GM19397 (cell line): ENCODE measurements at regions not wholly inside any gene's neighbourhood (a gene's known extent, or its start where the extent isn't known, plus 50 kb on each side); places are given as distances from the start of the nearest gene placed in this dataset.

Experiments used
- ATAC-seq: cut with Tn5 transposase; IDR thresholded peaks from one replicate; pipeline ENCODE4 v1.9.1; 2021; ENCODE audit warnings: mild to moderate bottlenecking, moderate library complexity; ENCODE audit not compliant: unreplicated experiment

DNA sequence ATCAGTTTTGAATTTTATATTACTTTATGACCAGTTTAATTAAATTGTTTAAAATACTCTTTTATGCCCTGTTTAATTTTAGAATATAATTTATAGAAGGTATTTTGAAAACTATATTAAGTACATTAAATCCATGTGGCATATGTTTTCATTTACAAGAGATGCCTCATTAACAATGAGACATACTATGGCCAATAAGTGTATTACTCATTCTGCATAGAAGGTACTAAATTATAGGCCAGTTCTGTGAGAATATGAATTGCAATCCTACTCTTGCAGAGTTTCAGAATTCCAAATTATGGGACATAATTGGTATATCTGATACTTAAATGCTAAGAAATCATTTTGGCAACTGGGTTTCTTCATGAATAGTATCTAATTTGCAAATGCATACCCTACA lies 951.1 kb downstream of the FAT4 start:
- ATAC-seq = no peak

DNA sequence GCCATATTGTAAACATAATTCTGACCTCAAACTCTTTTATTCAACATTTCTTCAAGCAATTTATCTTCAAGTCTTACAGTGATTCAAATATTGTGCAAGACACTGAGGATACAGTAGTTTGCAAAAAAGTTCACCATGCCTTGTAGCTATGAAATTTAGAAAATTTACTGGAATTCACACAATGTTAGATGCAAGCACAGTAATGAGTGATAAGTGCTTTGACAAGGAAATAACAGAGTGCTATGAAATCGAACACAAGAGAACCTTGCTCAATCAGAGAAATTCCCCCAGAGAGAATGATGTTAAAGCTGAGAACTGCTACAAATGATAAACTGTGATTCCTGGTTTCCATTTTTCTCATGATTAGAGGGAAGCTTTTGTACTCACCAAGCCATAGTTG lies 952.9 kb downstream of the FAT4 start:
- ATAC-seq = no peak

DNA sequence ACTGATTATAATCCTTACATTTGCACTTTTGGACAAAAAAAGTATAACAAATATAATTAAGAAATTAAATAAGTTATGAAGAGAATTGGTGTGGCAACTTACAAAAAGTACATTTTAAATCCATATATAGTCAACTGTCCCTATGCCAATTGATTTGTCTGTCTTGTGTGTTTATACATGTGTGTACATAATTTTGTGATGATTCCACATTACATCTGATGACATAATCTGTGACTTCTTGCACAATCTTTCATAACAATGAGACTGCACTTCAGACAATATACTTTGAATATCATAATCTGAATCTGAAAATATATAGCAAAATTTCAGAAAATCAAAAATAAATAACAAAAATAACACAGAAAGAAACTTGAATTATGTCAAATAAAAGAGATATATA lies 953.4 kb downstream of the FAT4 start:
- no peak for ATAC-seq

DNA sequence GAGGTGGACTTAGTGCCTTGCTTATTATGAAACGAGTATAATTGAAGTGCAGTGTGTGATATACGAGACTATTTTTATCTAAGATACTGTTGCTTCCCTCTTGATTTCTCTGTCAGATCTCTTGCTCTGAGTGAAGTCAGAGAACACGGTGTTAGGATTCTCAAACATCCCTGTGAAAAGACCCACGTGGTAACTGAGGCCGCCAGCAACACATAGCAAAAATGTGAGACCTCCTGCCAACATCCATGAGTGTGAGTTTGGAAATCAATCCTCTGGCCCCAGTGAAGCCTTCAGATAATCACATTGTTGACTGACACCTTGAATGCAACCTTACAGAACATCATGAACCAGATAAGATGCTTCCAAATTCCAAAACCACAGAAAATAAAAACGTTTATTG lies 954.4 kb downstream of the FAT4 start:
- no peak for ATAC-seq

DNA sequence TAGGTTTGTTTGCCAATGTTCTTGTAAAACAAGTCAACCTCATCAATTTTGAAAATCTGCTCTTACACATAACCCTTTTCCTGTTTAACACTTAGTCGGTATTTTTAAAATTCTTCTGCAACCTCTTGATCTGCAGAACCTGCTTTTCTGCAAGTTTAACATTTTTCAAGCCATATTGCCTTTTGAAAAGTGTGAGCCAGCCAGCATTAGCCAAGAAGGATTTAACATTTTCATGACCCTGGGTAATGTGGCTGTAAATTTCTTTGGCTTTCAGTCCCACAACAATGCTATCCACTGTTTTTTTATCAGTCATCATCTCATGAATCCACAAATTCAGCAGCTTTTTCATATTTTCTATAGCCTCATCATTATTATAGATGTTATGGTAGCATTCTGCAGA lies 956.5 kb downstream of the FAT4 start:
- no peak for ATAC-seq

DNA sequence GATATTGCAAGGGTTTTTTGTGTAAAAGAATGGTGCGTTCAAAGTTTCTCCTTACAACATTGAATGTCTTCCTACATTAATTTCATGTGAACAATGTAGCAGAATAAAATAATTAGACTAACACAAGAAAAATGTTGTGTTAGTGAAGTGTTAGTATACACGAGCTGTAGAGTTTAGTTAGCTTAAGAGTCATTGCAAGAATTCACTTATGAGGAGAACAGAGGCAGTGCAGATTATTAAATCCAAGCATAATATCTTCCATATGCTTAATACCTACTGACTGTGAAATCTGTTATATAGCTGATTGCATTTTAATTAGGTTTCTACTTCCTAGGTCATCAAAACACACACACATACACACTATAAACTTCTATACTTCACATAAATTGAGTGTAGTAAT lies 959.0 kb downstream of the FAT4 start:
- ATAC-seq = no peak

DNA sequence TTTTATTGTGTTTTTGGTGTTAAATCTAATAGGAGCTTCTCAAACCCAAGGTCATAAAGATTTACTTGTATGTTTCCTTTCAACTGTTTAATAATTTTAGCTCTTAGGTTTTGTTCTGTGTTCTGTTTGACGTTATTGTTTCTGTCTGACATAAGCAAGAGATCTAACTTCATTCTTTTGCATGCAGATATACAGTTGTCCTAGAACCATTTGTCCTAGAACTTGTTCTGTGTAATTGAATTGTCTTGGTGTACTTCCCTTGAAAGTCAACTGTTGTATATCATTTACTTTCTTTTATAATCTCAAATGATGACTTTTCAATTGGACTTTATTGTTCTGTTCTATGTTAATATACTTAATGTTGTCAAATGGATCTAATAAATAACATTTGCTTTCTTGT lies 977.1 kb downstream of the FAT4 start:
- no peak for ATAC-seq

DNA sequence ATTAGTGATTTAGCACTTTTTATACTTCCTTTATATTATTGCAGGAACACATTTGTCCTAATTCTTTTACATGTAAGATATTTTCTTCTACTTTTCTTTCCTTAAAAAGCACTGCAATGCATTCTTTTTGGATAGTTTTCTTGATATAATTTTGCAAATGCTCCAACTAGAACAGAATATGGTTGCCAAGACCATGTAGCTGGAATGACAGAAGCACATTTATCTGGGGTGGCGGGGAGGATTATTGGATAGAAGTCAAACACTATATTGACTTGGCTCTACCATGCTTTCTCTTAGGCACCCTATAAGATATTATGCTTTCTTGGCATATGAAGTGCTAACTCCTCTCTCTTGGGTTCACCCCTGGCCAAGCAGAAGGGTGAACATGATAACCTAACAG lies 983.5 kb downstream of the FAT4 start:
- ATAC-seq = no peak

DNA sequence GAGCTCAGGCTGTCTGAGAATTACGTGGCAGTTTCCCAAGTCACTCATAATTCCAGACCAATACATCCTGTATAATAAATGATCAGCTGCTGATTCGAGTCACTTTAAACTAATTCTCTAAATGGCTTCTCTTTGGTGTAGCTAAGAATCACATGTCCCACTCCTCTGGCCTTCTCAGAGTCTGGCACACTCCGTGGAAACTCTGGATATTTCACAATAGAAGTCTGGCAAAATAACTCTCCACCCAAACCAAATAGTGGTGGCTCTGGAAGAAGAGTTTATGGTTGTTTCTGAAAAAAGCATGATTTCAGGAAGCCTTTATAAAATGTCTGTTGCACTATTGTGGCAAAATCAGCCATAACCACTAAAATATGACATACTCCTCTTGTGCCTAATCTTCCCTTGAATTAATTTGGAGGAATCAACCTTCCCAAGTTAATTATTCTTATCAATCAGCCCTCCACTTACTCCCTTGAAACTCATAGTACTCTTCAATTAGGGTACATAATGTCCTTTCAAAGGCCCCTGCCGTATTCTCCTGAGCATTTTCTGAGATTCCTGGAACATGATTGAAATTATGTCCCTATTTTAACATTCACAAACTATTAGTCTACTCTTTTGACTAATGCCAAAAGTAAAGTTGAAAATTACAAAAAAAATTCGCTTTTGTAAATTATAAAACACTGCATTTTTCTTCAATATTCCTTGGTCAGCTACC lies 991.6 kb downstream of the FAT4 start:
- ATAC-seq = no peak

DNA sequence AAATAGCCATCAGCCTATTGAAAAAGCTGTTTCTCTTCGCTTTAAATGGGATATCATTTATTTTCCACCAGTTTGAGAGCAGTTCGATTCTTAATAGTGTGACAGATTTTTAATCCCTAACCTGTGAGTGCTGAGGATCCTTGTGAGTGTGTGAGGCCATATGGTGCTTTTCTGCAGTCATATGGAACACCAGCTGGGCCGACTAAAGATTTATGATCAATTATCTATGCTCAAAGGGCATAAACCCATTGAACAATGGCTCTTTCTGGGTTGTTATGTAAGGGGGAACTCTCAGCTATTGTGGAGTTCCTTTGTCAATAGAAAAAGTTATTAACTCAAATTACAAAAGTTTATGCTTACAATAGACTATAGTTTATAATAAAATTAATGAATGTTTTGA lies 1003.6 kb downstream of the FAT4 start:
- no peak for ATAC-seq

DNA sequence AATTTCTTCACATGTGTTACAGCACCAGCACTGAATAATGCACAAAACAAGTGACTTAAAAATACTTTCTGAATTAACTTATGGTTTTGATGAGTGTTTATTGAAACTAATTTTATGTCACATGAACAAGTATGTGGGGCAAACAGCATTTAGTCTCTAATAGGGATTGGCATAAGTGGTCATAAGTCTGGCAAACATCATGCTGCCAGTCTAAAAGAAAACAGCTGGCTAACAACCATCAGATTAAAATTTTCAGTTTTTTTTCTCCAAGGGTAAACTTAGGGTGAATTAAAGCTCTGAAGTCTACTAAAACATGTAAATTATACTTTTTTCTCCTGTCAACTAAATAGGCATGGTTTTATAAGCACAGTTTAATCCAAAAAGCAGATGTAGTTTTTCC lies 1014.2 kb downstream of the FAT4 start:
- no peak for ATAC-seq

DNA sequence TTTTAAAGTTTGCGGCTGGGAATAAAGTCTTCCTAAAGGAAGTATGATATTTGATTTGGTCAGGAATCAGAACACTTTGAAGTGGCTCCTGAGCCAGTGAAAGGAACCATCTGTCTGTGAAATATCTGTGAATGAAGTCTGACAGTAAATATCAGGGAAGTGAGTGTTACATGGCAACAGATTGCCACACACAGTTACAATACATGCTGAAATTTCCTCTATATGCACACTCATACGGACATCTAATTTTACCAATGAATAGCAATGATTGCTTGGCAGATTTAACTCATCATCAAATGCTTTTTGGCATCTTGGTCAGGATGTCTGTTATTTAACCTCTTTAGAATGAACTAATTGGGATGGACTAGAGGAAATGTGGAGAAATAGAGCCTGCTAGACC lies 1023.8 kb downstream of the FAT4 start:
- ATAC-seq = no peak

DNA sequence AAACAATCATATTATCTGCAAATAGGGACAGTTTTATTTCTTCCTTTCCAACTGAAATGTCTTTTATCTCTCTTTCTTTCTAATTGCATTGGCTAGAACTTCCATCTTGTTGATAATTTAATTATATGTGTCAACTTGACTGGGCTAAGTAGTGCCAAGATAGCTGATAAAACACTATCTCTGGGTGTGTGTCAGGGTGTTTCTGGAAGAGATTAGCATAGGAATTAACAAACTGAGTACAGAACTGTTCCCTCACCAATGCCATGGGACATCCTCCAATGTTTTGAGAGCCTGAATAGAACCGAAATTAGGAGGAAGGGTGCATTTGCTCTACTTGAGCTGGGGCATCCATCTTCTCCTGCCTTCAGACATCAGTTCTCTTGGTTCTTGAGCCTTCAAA lies 1027.2 kb downstream of the FAT4 start:
- ATAC-seq = no peak

DNA sequence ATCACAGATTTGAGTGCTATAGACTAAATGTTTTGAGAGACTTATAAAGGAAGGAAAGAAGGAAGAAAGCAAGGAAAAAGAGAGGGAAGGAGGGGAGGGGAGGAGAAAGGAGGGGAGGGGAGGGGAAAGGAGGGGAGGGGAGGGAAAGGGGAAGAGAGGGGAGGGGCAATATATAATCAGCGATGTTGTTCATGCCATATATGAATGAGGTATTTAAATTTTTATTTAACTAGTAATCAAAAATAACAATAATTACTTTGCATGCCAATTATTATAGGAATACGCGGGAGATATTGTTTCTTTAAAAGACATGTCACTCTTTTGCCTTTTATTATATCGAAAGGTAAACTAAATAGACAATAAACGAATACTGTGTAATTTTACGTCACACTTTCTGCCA lies 1029.7 kb downstream of the FAT4 start:
- no peak for ATAC-seq

DNA sequence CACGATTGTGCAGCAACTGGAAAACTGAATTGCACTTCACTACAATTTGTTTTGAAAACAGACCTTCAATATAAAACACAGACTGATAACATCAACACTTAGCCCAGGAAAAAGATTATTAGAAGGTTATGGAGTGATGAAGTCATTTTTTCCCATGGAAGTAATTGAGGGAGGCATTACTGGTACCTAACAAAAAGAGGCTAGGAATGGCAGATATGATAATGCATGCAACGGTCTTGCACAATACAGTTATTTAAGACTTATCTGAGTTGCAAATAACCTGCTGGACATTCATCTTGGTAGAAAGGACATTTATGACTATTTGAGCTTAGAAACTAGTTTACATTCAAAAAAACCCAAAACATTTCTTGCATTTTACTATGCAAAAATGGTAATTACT lies 1031.9 kb downstream of the FAT4 start:
- no peak for ATAC-seq

DNA sequence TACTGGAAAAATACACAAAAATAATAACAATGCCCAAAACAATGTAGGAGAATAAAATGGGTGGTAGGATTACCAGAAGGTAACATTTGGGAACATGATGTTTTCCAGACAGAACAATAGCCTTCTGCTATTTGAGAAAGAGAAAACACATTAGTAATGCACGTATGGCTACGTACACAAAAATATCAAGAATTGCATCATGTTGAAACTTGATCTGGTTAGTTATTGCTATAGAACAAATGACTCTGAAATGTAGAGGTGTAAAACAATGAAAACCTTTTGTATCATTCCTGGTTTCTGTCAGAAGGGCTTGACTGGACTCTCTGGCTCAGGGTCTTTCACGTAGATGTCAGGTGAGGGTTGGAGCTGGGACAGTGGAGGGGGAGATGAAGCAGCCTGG lies 1040.0 kb downstream of the FAT4 start:
- no peak for ATAC-seq

DNA sequence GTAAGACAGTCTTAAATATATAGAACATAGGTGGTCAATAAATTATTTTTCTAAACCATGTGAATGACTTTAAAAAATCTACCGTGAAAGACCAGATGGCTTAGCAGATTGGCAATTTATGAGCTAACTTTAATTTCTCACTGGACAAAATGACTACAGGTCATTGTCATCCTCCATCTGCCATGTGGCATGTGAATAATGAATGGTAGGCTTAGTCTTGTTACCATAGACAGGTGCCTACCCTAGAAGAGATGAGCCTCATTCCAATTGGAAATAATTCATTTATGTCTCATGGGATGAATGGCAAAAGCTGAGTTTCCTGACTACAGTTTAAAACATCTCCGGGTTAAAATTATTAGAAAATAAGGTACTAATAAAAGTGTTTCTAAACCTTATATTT lies 1043.3 kb downstream of the FAT4 start:
- no peak for ATAC-seq

DNA sequence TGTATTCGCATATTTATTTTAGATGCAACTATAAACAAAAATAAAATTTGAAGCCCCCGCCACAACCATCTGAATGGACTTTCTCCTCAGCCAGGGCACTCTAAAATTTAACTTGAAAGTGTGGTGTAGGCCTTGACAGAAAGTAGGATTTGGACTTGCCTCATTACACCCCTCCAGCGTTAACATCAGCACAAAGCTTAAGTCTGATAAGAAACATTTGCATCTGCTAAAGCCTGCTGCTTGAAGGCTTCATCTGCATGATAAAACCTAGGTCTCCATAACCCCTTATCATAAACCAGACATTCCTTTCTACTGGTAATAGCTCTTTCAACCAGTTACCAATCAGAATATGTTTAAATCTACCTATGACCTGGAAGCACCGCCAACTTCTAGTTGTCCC lies 1046.5 kb downstream of the FAT4 start:
- ATAC-seq = no peak

DNA sequence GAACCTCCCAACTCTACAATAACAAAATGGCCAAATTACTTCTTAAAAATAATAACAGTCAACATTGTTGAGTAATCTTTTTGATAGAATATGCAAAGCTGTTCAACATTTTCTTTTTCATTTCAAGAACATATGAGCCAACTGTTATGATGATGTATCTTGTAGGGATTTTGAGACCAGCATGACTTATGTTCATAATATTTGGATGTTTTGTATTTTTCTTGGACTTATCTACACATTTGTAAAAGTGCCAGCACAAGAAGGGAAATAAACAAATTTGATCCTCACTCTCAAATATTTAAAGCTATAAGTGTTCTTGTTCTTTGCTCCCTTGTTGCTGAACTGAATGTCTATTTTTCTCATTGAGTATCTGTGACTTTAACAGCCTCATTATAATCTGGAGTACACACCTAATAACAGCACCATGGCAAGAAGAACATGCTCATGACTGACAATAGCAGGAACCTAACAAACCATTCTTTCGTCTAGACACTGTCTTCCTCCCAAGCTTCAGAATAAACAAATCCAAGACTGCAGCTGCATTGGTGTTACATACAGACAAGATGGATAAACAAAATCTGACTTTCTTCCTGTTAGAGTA lies 1049.7 kb downstream of the FAT4 start:
- no peak for ATAC-seq

DNA sequence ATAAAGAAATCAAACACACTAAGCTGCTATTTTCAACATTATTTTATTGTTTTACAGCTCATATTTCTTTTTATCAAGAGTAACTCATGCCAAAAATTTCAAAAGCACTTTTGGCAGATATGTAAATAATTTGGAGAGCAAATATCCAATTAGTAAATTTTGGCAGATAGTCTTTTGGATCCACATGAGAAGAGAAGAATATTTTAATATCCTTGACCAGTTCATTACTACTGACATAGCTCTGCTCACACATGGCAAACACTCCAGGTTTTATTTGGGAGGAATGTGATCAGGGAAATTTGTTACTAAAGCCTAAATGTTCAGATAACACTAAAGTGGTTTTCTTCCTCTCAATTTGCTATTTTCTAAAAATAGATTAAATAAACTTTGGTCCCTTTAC lies 1054.3 kb downstream of the FAT4 start:
- ATAC-seq = no peak

DNA sequence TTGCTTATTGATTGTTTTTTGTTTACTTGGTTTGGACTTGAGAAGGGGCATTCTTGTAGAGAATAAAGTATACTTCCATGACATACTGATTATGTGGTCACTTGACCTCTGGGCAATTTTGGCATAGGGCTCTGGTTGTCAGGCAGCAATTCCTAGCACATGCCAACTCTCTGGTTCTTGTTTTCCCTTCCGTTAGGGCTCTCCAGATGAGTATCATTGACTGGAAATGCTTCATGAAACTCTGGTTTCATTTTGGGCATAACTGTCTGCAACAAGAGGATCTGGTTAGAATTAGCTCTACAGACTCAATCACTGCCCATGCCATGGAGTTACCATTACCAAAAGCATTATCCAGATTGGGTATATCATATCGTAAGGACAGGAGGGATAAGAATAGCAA lies 1057.9 kb downstream of the FAT4 start:
- no peak for ATAC-seq

DNA sequence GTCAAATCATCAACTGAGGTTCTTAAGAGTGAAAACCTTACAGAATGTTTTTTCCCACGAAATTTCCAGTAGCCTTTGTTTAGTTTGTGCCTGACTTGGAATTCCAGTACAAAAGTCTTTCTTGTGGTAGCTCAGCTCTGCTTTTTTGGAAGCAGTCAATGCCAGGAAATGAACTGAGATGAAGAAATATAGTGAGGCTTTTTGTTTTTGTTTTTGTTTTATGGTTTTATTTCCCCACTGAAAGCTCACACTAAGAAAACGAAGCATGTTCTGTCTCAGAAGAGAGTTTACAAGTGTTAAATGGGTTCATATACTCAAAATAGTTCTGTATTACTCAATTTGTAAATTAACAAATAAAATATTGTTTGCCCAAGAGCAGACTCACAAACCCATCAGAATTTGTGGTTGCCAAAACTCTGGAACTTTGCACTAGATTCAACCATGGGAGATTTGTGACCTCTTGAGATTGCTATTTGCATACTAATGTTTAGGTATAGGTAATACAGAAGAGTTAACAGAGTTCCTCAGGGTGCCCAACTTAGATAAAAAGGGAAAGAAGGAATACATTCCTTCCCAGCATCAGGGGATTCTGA lies 1060.8 kb downstream of the FAT4 start:
- no peak for ATAC-seq

DNA sequence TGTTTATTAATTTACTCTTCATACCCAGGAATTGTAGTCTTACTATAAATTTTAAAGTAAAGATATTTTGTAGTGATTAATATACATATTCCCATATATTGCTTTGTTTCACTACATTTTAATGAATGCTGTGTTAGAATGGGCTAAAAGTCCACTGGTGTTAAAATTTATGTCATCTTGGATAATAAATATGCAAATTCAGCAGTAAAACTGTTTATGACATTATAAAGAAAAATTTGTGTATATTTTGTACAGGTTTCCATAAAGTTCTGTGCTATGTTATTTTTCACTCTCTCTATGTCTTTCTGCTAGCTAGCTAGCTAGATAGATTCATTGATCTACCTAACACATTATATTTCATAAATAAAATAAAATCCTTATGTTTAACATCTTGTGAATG lies 1071.2 kb downstream of the FAT4 start:
- ATAC-seq = no peak
